GM19023 (cell line): ENCODE measurements at regions not wholly inside any gene's neighbourhood (a gene's known extent, or its start where the extent isn't known, plus 50 kb on each side); places are given as distances from the start of the nearest gene placed in this dataset.

Experiments used
- ATAC-seq: cut with Tn5 transposase; IDR thresholded peaks from one replicate; pipeline ENCODE4 v1.9.1; 2021; ENCODE audit warnings: mild to moderate bottlenecking, moderate library complexity; ENCODE audit not compliant: unreplicated experiment

DNA sequence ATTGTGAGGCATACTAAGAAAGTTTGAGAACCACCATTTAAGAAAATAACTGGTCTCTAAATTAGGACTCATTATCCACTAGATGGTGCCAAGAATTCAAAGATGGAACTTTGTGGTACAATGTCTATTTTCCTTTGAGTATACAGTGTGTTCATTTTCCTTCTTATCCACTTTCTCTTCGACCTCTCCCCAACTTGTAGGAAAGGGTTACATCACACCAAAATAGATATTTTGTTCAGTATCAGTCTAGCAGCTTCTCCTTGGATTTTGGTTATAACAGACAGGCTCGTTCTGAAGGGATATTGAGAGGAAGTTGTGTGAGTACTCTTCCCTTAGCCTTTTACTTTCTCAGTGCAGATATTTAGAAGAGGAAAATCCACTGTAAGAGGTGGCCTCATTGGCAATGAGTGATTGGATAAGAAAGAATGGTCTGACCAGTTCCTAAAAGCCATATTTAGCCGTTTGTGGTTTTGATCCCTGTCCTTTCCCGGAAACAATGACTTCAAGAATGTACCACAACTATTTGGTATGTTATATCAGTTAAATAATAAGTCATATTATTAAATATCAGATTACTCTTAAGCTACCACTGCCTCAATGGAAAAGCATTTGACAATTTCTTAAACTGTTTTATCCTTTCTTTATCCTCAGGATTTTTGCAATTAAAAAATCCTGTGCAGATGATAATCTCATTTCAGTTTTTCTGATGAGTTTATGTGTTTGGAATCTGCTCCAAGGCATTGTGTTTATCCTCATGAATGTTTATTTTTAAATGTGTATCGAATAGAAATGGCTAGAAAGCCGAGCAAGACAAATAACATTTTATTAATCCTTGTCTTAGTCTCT lies 69.0 kb upstream of the GRAMD2B start:
- ATAC-seq: no peak

DNA sequence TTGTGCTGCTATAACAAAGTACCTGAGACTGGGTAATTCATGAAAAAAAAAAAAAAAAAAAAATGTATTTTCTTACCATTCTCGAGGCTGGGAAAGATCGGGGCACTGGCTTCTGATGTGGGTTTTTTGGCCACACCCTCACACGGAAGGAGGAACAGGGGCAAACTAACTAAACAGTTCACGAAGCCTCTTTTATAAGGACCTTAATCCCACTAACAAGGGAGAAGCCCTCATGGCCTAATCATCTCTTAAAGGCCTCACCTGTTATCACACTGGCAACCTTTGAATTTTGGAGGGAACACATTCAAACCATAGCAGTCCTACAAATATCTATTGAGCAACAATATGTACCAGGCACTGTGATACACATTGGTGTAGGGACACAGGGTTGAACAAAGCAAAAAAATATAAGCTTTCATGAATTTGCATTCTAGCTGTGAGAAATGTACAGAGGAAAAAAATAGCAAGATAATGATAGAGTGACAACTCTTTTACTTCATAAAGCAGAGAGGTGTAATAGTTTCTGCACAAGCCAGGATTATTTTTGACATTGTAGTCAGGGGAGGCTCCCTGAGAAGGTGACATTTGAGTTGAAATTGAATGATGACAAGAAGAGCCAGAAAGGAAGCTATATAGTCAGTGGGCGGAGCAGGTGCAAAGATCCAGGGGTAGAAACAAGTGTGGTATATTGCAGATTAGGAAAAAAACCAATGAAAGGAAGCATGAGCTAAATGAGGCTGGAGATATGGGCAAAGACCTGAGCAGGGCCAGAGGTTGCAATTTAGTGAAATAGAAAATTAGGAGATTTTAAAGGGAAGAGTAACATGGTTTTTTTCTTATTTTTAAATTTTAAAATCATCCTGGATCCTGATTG lies 68.1 kb upstream of the GRAMD2B start:
- no peak for ATAC-seq

- ATAC-seq: peak; percentile 23
Observed at GRCh38 chr5:126355940-126356339, 67.3 kb upstream of the GRAMD2B start.

GRCh38 chr5:126357585-126358342 lies 65.4 kb upstream of the GRAMD2B start:
- ATAC-seq: no peak

- ATAC-seq: peak; percentile 87
Observed at GRCh38 chr5:126358525-126358924, 64.7 kb upstream of the GRAMD2B start.

GRCh38 chr5:126359884-126360283 lies 63.3 kb upstream of the GRAMD2B start:
- peak; percentile 31 for ATAC-seq

DNA sequence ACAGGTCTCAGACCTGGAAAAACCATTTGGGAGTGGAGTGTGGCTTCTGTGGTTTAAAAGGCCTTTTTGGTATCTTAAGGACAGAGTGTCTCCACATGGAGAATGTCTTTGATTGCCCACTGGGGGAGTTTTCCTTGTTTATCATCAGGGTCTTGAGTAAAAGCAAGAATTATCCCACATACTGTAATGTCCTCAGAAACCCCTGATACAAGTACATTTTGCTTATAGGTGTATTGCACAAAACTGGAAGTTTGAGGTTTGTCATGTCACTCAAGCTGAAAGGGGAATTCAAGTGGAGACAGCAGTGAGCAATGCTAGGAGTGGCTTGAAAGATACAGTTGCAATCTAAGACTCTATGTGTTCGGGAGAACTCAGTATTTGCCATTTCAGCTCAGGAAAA lies 62.7 kb upstream of the GRAMD2B start:
- ATAC-seq: no peak

- no peak for ATAC-seq
Observed at GRCh38 chr5:126363658-126364057, 59.6 kb upstream of the GRAMD2B start.

DNA sequence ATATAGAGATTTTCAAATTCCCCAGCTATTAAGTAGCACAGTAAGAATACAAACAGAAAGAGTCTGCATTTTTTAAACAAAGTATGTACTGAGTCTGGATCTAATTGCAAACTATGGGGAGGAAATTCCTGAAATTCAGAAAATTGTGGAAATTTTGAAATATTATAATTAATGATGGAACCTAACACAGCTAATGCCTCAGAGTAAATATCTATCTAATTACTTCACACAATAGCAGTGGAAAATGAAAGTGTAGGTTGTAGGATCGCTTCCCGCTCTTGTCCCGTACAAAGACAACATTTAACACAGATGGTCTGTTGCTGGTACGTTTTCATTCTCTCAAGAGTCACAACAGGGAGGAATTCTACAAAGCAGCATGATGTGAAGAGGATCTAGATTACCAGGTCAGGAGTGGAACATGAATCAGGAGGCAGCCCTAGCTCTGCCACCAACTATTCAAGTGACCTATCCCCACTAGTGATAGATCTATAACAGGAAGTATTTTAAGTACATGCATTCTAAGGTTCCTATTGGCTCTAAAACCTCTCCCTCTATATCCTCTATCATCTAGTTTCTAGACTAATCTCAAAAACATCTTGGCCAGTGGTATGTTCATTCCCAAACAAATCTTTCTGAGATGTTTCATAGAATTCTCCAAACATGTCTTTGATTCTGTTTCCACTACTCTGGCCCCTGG lies 58.9 kb upstream of the GRAMD2B start:
- ATAC-seq: no peak

DNA sequence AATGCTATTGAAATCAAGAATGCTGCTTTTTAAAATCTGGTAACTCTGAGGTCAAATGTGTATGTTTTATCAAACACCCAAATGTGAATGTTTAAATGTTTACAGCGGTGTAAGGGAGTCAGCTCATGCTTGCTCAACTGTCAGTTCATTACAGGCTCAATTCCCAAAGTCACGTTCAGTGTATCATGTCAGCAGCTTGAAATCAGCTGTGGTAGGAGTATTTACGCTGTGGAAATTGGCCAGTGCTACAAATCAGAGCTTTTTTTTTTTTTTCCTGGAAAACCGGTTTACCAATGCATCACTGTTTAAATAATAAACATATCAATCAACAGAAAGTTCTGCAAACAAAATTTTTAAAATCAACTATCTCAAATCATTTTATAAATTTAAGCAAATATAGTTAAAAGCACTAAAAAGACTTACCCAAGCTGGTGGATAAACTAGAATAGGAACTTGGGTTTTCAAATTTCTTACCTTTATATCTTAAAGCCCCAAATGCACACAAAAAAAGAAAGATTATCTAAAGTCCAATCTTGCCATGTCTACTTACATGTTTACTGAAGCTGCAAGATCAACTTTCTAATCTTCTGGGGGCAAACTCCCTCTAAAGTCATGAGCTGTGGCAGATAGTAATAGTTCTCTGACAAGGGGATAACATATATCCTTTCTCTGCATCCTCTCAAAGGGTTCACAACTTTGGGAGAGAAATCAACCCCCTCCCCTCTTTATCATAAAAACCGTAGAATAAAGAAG lies 57.6 kb upstream of the GRAMD2B start:
- ATAC-seq: no peak

DNA sequence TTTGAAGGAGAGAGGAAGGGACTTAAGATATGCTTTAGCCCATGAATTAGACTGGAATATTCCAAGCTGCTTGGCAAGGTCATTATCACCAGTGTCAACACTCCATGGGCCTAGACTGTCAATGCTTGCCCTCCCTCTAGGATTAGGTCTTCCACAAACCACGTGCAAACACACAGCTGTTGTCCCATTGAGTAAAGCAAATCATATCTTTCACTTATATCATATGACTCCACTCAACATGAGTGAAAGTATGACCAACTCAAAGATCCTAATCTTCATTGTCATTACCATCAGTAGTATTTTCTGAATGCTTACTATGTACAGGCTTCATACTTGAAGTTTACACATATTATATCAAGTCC lies 57.0 kb upstream of the GRAMD2B start:
- ATAC-seq: no peak

GRCh38 chr5:126368239-126368812 lies 54.9 kb upstream of the GRAMD2B start:
- ATAC-seq: no peak

DNA sequence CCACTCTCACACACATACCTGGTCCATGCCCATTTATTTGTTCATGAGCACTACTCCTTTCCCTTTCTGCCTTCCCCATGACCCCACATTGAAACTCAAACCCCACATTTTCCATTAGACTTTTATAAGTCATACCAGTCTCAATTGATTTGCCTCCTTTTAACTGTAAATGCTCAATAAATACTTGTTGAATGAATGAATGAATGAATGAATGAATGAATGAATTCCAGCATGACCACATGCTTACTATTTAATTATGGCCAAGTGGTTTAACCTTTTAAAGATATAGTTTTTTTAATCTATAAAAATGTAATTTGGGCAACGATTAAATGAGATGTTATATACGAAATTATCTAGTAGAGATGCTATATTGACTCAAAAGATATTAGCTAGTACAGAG lies 54.1 kb upstream of the GRAMD2B start:
- ATAC-seq: no peak

- ATAC-seq: no peak
Observed at GRCh38 chr5:126369995-126370731, 53.0 kb upstream of the GRAMD2B start.

GRCh38 chr5:126370796-126371718 lies 52.2 kb upstream of the GRAMD2B start:
- no peak for ATAC-seq

GRCh38 chr5:126373375-126374108 lies 49.7 kb upstream of the GRAMD2B start:
- ATAC-seq: no peak
